H9 (cell line): ENCODE measurements at regions not wholly inside any gene's neighbourhood (a gene's known extent, or its start where the extent isn't known, plus 50 kb on each side); places are given as distances from the start of the nearest gene placed in this dataset.

ENCODE experiments used
- DNase-seq: peaks from one replicate; pipeline ENCODE4 v3.0.0-alpha.2; 2017
- H2AFZ ChIP-seq: one replicate; pipeline ENCODE4 v1.6.1; 2013; ENCODE audit warnings: mild to moderate bottlenecking, low read length, control low read depth, moderate library complexity
- H2AK5ac ChIP-seq: 2 replicates; pipeline ENCODE4 v1.6.1; 2013; ENCODE audit warnings: low read length, control low read depth, mixed read lengths; ENCODE audit not compliant: insufficient read length
- H2BK120ac ChIP-seq: one replicate; pipeline ENCODE4 v1.6.1; 2013; ENCODE audit warnings: low read depth, mild to moderate bottlenecking, low read length, control low read depth, inconsistent platforms; ENCODE audit not compliant: poor library complexity, severe bottlenecking
- H2BK12ac ChIP-seq: 2 replicates; pipeline ENCODE4 v1.6.1; 2013; ENCODE audit warnings: low read length, control low read depth, mixed read lengths, low read depth; ENCODE audit not compliant: insufficient read length
- H2BK15ac ChIP-seq: 2 replicates; pipeline ENCODE4 v1.6.1; 2013; ENCODE audit warnings: low read depth, low read length, control low read depth
- H2BK20ac ChIP-seq: one replicate; pipeline ENCODE4 v1.6.1; 2013; ENCODE audit warnings: low read depth, mild to moderate bottlenecking, low read length, control low read depth, inconsistent platforms; ENCODE audit not compliant: poor library complexity, severe bottlenecking
- H2BK5ac ChIP-seq: 2 replicates; pipeline ENCODE4 v1.6.1; 2013; ENCODE audit warnings: low read length, control low read depth, mixed read lengths; ENCODE audit not compliant: insufficient read length
- H3K14ac ChIP-seq: 2 replicates; pipeline ENCODE4 v1.6.1; 2013; ENCODE audit warnings: low read length, control low read depth; ENCODE audit not compliant: insufficient read depth
- H3K18ac ChIP-seq: 2 replicates; pipeline ENCODE4 v1.6.1; 2013; ENCODE audit warnings: low read depth, mild to moderate bottlenecking, mixed read lengths, low read length, control low read depth; ENCODE audit not compliant: insufficient read length
- H3K23ac ChIP-seq: 2 replicates; pipeline ENCODE4 v1.6.1; 2013; ENCODE audit warnings: low read length, control low read depth, mixed read lengths, low read depth; ENCODE audit not compliant: insufficient read length
- H3K23me2 ChIP-seq: 2 replicates; pipeline ENCODE4 v1.6.1; 2013; ENCODE audit warnings: low read depth, mild to moderate bottlenecking, mixed read lengths, low read length, control low read depth; ENCODE audit not compliant: insufficient read length, poor library complexity, severe bottlenecking
- H3K27ac ChIP-seq: 2 replicates; pipeline ENCODE4 v1.5.1; 2013; ENCODE audit warnings: low read length, control low read depth, mixed read lengths, low read depth; ENCODE audit not compliant: insufficient read length
- H3K27me3 ChIP-seq: 2 replicates; pipeline ENCODE4 v1.6.1; 2013; ENCODE audit warnings: low read length, control low read depth, inconsistent platforms; ENCODE audit not compliant: insufficient read depth
- H3K4ac ChIP-seq: 2 replicates; pipeline ENCODE4 v1.6.1; 2013; ENCODE audit warnings: low read depth, mild to moderate bottlenecking, control low read depth, inconsistent platforms, low read length, moderate library complexity
- H3K4me1 ChIP-seq: 2 replicates; pipeline ENCODE4 v1.6.1; 2013; ENCODE audit warnings: low read length, control low read depth, inconsistent platforms; ENCODE audit not compliant: insufficient read depth
- H3K4me2 ChIP-seq: 2 replicates; pipeline ENCODE4 v1.6.1; 2013; ENCODE audit warnings: low read length, control low read depth, mixed read lengths; ENCODE audit not compliant: insufficient read length, insufficient read depth
- H3K56ac ChIP-seq: 2 replicates; pipeline ENCODE4 v1.6.1; 2013; ENCODE audit warnings: low read depth, mild to moderate bottlenecking, mixed read lengths, low read length, control low read depth; ENCODE audit not compliant: insufficient read length
- H3K79me1 ChIP-seq: 2 replicates; pipeline ENCODE4 v1.6.1; 2013; ENCODE audit warnings: low read depth, mild to moderate bottlenecking, moderate library complexity, low read length, control low read depth, inconsistent platforms; ENCODE audit not compliant: insufficient read depth, poor library complexity, severe bottlenecking
- H3K79me2 ChIP-seq: 2 replicates; pipeline ENCODE4 v1.6.1; 2013; ENCODE audit warnings: low read length, control low read depth, inconsistent platforms; ENCODE audit not compliant: insufficient read depth
- H3K9ac ChIP-seq: 2 replicates; pipeline ENCODE4 v1.6.1; 2013; ENCODE audit warnings: low read length, control low read depth, mixed read lengths; ENCODE audit not compliant: insufficient read length; ENCODE audit errors: extremely low read depth
- H3K9me3 ChIP-seq: one replicate; pipeline ENCODE4 v1.6.1; 2013; ENCODE audit warnings: low read depth, low read length, inconsistent platforms; ENCODE audit not compliant: control insufficient read depth
- H3T11ph ChIP-seq: one replicate; pipeline ENCODE4 v1.6.1; 2013; ENCODE audit warnings: mild to moderate bottlenecking, low read length, control low read depth, inconsistent platforms
- H4K20me1 ChIP-seq: one replicate; pipeline ENCODE4 v1.6.1; 2013; ENCODE audit not compliant: control insufficient read depth, insufficient read length, insufficient read depth
- H4K5ac ChIP-seq: 2 replicates; pipeline ENCODE4 v1.6.1; 2013; ENCODE audit warnings: low read depth, mild to moderate bottlenecking, mixed read lengths, low read length, control low read depth; ENCODE audit not compliant: insufficient read length
- H4K8ac ChIP-seq: replicated peaks from 2 replicates; pipeline ENCODE4 v1.6.1; 2013; ENCODE audit warnings: low read length, control low read depth, mixed read lengths, low read depth; ENCODE audit not compliant: insufficient read length
- H4K91ac ChIP-seq: 2 replicates; pipeline ENCODE4 v1.6.1; 2013; ENCODE audit warnings: low read depth, mild to moderate bottlenecking, moderate library complexity, mixed read lengths, low read length, control low read depth; ENCODE audit not compliant: insufficient read length
- H3K27ac Mint-ChIP-seq, 3 experiments: 2 replicates in 2 of 3; 3 replicates in 1 of 3; pipeline ENCODE4 v1.8.0; 2020 to 2021; ENCODE audit warnings: mixed read lengths in 3 of 3, mild to moderate bottlenecking in 1 of 3, moderate library complexity in 1 of 3
- H3K27me3 Mint-ChIP-seq: 2 replicates; pipeline ENCODE4 v1.8.0; 2021; ENCODE audit warnings: low read depth, mild to moderate bottlenecking, moderate library complexity, mixed read lengths
- H3K36me3 Mint-ChIP-seq, 3 experiments: 2 replicates in 2 of 3; 3 replicates in 1 of 3; pipeline ENCODE4 v1.8.0; 2020 to 2021; ENCODE audit warnings: low read depth in 3 of 3, mixed read lengths in 3 of 3; ENCODE audit not compliant: insufficient read depth in 1 of 3
- H3K4me1 Mint-ChIP-seq, 2 experiments: 2 replicates each; pipeline ENCODE4 v1.8.0; 2020; ENCODE audit warnings: mixed read lengths in 2 of 2
- H3K4me3 Mint-ChIP-seq, 2 experiments: 2 replicates in 1 of 2; 3 replicates in 1 of 2; pipeline ENCODE4 v1.8.0; 2020 to 2021; ENCODE audit warnings: mild to moderate bottlenecking in 2 of 2, mixed read lengths in 2 of 2, moderate library complexity in 1 of 2
- H3K9me3 Mint-ChIP-seq, 2 experiments: 2 replicates in 1 of 2; 3 replicates in 1 of 2; pipeline ENCODE4 v1.8.0; 2020; ENCODE audit warnings: mild to moderate bottlenecking in 2 of 2, mixed read lengths in 2 of 2, moderate library complexity in 1 of 2
- WGBS: extraction: QIAGEN DNeasy Blood & Tissue Kit; methylation state at CpG from one replicate; pipeline ENCODE4 v1.1.7; 2013; ENCODE audit warnings: missing lambda C conversion rate, low lambda C conversion rate, mixed read lengths; ENCODE audit not compliant: insufficient read length; ENCODE audit errors: extremely low coverage; 5-methylcytosine and 5-hydroxymethylcytosine counted together
- TF ChIP-seq, protein P1 (sequence below): fragments of 200-600 bp; sonication (generic); conservative IDR thresholded peaks from 3 replicates; pipeline ENCODE4 v1.8.0; 2021; ENCODE audit warnings: antibody characterized with exemption, mild to moderate bottlenecking

DNA sequence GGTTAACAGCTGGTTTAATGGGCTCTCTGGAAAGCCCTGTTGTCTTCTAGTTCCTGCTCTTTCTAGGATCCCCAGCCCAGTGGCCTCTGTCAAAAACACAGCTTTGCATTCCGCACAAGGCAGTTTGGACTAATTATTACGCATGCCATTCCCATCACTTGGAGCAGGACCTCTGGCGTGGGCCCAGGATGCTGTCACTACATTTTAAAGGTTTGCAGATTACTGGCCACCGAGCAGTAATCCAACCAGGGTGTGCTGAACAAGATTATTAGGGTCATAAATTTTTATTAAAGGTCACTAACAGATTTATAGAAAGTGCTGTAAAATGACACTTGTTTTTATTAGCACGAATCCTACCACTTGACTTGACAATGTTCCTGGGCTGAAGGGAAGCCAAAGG is 143.6 kb upstream of the SLC6A11 start:
- H3K4me3 Mint-ChIP-seq, result no peak overlapping the region
- H2BK120ac ChIP-seq, result no peak overlapping the region
- H2AK5ac ChIP-seq, result no peak overlapping the region
- no peak overlapping the region for H3K14ac ChIP-seq
- no peaks in the 10 kb centered on the region for H3K79me1 ChIP-seq
- no peak overlapping the region for H3K18ac ChIP-seq
- no peaks in the 10 kb centered on the region for H3K9me3 Mint-ChIP-seq
- no peak overlapping the region for H3K4me2 ChIP-seq
- WGBS, result no CpG with 5 or more reads among the region's 5 CpGs
- TF ChIP-seq, protein P1, sequence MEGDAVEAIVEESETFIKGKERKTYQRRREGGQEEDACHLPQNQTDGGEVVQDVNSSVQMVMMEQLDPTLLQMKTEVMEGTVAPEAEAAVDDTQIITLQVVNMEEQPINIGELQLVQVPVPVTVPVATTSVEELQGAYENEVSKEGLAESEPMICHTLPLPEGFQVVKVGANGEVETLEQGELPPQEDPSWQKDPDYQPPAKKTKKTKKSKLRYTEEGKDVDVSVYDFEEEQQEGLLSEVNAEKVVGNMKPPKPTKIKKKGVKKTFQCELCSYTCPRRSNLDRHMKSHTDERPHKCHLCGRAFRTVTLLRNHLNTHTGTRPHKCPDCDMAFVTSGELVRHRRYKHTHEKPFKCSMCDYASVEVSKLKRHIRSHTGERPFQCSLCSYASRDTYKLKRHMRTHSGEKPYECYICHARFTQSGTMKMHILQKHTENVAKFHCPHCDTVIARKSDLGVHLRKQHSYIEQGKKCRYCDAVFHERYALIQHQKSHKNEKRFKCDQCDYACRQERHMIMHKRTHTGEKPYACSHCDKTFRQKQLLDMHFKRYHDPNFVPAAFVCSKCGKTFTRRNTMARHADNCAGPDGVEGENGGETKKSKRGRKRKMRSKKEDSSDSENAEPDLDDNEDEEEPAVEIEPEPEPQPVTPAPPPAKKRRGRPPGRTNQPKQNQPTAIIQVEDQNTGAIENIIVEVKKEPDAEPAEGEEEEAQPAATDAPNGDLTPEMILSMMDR, result no peak
- H3K79me2 ChIP-seq, result no peaks in the 10 kb centered on the region
- no peak overlapping the region for H4K8ac ChIP-seq
- H3K23ac ChIP-seq, result no peak overlapping the region
- no peak for DNase-seq
- no peaks in the 10 kb centered on the region for H3K36me3 Mint-ChIP-seq
- no peaks in the 10 kb centered on the region for H3K9me3 ChIP-seq
- H2BK15ac ChIP-seq, result no peak overlapping the region
- no peaks in the 10 kb centered on the region; the same call in 1 of the 2 replicates for H3K27me3 ChIP-seq
- peaks cover 6% of the 10 kb centered on the region; the same call in 1 of the 2 replicates for H3K27me3 Mint-ChIP-seq
- H3K23me2 ChIP-seq, result no peaks in the 10 kb centered on the region
- no peak overlapping the region for H4K91ac ChIP-seq
- H4K5ac ChIP-seq, result no peak overlapping the region
- H3K27ac Mint-ChIP-seq, result no peak overlapping the region
- H3K56ac ChIP-seq, result no peak overlapping the region
- no peak overlapping the region for H2BK5ac ChIP-seq
- no peak overlapping the region for H2BK12ac ChIP-seq
- no peak overlapping the region for H2AFZ ChIP-seq
- H3K4ac ChIP-seq, result no peak overlapping the region
- no peaks in the 10 kb centered on the region for H4K20me1 ChIP-seq
- H3K9ac ChIP-seq, result no peak overlapping the region
- no peaks in the 10 kb centered on the region; the same call in 1 of the 2 replicates for H3K4me1 ChIP-seq
- no peak overlapping the region for H2BK20ac ChIP-seq
- H3K27ac ChIP-seq, result no peak overlapping the region
- H3K4me1 Mint-ChIP-seq, result peaks cover 5 to 13% of the 10 kb centered on the region in 2 experiments
- no peak overlapping the region for H3T11ph ChIP-seq
